HG03095 (cell line): ENCODE measurements at regions not wholly inside any gene's neighbourhood (a gene's known extent, or its start where the extent isn't known, plus 50 kb on each side); places are given as distances from the start of the nearest gene placed in this dataset.
"Not testable (repeated sequence)": the region's sequence is repeated elsewhere in the genome, so short reads cannot be mapped to it uniquely, and the experiment has no call there.

Experiments used
- ATAC-seq: cut with Tn5 transposase; IDR thresholded peaks from one replicate; pipeline ENCODE4 v1.9.1; 2021; ENCODE audit warnings: moderate library complexity; ENCODE audit not compliant: unreplicated experiment

DNA sequence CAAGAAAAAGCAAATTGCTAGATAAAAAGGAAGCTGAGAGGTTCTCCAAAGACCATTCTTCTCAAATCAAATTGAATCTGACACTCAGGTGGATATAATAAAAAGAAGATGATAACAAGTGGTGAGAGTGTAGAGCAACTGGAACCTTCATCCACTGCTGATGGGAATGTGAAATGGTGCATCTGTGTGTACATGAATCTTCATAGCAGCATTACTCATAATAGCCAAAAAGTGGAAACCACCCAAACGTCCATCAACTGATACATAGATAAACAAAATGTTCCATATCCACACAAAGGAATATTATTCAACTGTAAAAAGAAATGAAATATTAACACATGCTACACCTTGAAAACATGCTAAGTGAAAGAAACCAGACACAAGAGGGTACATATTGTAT is 357.2 kb upstream of the EPHA4 start:
- ATAC-seq = no peak

GRCh38 chr2:221926327-221926726 is 354.2 kb upstream of the EPHA4 start:
- ATAC-seq = no peak

- no peak for ATAC-seq
Observed at GRCh38 chr2:221924576-221924975, 352.5 kb upstream of the EPHA4 start.

DNA sequence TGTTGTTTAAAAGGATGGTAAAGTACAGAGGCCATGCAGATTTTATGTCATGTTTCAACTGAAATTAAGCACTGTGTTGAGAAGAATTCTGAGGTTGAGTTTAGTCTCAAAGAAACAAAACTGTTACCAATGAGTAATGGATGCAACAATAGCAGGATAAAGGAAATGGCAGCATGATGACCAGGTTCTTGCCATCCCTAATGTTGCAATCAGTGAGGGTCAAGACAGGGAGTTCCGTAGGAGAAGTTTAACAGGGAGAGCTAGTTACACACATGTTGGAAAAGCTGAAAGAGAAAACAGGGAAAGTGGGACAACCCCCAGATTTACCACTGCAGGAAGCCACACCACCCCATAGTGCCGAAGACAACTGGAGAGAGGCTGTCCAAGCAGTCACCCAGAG is 343.8 kb upstream of the EPHA4 start:
- no peak for ATAC-seq

DNA sequence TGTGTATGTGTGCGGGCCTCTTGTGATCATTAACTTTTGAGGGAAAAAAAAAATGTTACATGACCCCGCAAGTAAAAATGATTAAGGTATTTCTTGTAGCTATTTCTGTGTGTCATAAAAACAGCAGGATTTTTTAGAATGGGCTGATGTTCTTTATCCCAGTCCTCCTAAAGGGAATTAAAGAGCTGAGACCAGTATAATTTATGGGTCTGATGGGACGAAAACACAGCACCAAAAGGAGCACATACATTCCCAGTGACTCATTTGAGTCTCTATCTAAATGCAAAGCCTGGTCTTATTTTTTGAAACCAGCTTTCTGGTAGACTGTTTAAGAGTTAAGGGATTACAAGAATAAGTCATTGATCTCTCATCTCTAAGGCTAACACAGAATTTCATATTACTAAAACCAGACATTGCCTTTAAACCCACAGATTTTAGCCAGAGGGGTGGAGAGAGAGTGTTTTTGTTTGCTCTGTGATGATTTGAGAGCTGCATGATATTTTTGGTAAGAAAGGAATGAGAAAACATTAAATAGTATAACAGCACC is 342.3 kb upstream of the EPHA4 start:
- ATAC-seq = no peak

DNA sequence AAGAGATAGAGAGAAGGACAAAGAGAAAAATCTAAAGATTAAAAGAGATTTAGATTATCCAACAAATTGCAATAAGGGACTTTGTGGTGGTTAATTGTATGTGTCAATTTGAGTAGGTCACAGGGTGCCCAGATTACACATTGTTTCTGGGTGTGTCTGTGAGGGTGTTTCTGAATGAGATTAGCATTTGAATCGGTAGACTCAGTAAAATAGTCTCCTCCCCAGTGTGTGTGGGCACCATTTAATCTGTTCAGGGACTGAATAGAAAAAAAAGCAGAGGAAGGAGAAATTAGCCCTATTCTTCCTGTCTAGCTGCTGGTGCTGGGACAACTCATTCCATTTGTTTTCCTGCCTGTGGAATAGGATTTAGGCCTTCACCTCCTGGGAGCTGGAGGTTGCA is 339.8 kb upstream of the EPHA4 start:
- ATAC-seq = no peak

- no peak for ATAC-seq
Observed at GRCh38 chr2:221911321-221911720, 339.2 kb upstream of the EPHA4 start.

- no peak for ATAC-seq
Observed at GRCh38 chr2:221908518-221908917, 336.4 kb upstream of the EPHA4 start.

GRCh38 chr2:221897718-221898117 is 325.6 kb upstream of the EPHA4 start:
- no peak for ATAC-seq

DNA sequence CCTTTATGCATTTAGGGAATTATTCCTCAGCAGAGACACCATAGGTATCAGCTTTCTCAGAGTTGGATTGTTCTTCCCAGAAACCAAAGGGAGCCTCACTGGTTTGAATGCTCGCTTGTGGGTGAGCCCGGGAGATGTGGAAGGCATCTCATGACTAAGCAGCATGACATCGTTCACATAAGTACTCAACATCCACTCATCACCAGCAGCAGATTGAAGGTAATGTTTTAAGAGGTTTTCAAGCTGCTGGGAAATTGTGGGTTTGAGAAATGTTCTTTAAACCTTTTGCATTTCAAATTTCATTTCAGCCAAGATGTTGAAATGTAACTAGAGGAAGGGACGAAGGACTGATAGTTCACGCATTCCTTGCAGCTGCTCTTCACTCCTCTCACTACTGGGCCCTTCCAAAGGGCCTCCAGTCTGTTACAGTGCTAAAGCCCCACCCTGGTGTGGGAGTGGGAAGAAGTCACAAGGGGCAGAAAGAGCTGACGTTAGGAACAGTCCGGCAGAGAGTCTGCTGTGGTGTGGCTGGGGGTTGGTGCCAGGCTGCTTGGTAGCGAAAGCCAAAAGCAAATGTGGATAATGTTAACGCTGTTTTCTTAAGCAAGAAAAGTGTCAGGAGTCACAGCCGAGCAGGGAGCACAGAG is 324.5 kb upstream of the EPHA4 start:
- no peak for ATAC-seq

GRCh38 chr2:221895366-221896121 is 323.4 kb upstream of the EPHA4 start:
- ATAC-seq = no peak

DNA sequence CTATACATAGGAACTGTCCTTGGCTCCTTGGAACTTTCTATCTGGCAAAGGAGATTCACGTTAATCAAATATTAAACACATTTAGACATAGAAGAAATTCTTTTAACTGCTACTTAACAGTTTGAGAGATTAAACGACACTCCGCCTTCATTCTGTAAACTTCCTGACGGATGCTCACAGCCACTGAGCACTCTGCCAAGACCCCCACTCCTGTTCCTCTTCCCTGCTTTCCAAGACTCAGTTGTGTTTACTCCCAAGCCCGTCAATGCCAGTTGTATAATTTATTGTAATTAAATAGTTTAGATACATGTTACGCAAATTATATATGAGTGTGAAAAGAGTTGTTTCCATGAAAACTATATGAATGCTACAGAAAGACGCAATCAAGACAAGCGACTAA is 321.4 kb upstream of the EPHA4 start:
- no peak for ATAC-seq

DNA sequence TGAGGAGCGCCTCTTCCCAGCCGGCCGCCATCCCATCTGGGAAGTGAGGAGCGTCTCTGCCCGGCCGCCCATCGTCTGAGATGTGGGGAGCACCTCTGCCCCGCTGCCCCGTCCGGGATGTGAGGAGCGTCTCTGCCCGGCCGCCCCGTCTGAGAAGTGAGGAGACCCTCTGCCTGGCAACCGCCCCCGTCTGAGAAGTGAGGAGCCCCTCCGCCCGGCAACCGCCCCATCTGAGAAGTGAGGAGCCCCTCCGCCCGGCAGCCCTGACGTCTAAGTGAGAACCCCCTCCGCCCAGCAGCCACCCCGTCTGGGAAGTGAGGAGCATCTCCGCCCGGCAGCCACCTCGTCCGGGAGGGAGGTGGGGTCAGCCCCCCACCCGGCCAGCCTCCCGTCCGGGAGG is 319.9 kb upstream of the EPHA4 start:
- ATAC-seq = not testable (repeated sequence)

GRCh38 chr2:221883976-221884375 is 311.9 kb upstream of the EPHA4 start:
- no peak for ATAC-seq

- no peak for ATAC-seq
Observed at GRCh38 chr2:221876016-221876415, 303.9 kb upstream of the EPHA4 start.

DNA sequence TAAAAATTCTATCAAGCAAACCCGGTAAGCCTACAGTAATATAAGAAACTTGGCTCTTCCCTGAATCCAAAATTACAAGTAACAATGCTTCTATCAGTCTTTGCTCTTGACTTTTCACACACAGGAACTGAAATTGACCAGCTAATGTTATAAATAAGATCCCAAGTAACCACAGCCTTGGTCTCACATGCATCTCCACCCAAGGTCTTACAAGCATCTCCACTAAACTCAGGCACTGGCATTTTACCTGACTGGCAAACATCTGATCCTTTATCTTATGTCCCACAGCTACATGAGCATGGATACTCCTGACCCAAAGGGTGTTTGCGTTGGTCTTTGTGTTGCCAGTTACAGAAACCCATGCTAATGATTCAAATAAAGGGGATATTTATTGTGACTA is 302.3 kb upstream of the EPHA4 start:
- ATAC-seq = no peak

DNA sequence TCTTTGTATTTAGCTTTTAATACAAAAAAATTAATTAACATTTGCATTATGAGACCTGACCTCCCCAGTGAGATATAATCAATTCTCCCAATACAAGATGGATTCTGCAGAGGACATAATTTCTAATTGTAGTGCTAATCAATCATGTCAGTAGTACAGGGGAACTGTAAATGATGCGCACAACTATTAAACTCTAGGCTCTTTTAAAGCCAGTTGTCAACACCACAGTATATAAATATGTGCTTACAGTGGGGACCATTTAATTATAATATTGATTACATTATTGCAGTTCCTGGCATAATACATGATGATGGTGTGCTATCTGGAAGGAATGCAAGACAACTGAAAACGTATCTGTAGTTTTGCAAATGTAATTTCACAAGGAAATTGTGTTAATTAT is 285.6 kb upstream of the EPHA4 start:
- ATAC-seq = no peak

DNA sequence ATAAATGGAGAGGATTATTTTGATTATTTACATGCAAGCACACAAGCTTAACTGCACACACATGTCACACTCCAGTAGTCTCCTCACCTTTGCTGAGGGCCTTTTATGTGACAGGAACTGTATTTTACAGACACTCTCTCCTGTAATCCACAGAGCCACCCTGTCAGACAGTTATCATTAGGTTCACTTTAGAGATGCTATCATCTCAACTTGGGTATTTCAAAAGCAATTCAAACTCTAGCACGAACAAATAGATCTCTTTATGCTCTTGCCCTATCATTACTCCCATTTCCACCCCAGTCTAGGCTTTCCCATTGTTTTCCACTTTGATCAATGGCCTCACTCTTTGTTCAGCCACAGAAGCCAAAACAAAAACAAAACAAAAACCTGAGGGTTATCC is 281.2 kb upstream of the EPHA4 start:
- no peak for ATAC-seq

GRCh38 chr2:221851531-221852045 is 279.5 kb upstream of the EPHA4 start:
- no peak for ATAC-seq

DNA sequence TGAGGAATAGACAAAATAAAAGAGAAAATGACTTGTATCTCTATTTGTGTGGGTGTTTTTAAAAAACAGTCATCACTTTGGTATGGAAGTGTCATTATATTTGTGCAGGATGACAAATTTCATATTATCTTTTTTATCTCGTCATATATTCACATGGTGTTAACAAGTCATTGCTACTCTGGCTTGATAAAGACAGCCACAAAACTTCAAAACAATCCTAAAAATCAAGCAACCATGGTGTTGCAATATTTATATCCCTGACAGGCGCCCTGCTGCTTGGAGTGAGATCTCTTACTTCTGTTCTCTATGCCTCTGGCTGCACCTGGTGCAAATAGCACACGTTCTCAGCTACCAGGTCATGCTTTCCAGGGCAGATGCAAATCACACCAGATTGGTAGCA is 278.0 kb upstream of the EPHA4 start:
- no peak for ATAC-seq

DNA sequence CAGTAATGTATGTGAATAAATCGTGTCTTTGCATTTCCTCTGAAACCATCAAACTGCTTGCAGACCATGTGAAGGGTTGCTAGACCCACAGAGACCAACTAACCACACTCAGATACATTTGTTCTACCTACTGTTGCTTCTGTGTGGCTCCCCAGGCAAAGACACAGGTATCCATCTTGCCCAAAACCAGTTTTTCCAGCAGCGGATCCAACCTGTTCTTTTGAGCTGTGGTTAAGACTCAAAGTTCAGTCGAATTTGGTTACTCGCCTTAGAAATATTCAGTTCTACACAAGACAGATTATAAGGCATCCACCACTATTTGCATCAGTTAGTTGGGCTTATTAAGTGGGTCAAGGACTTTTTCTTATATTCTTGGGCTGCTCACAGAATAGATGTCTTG is 276.2 kb upstream of the EPHA4 start:
- ATAC-seq = no peak

DNA sequence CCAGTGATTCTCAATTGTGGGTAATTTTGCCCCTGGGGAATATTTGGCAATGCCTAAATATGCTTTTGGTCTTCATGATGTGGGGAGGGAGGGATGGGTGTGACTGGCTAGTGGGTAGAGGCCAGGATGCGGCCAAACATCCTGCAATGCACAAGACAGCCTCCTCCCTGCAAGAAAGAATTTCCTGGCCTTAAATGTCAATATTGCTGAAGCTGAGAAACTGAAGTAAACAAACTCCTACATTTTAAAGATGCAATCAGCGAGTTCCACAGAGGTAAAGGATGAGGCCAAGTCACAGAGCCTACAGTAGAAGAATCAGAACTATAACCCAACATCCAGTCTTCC is 272.9 kb upstream of the EPHA4 start:
- ATAC-seq = no peak
